NCI-H187 (cell line): ENCODE measurements at regions not wholly inside any gene's neighbourhood (a gene's known extent, or its start where the extent isn't known, plus 50 kb on each side); places are given as distances from the start of the nearest gene placed in this dataset.
"Not testable (repeated sequence)": the region's sequence is repeated elsewhere in the genome, so short reads cannot be mapped to it uniquely, and the experiment has no call there.

Source experiments
- DNase-seq, 2 experiments: peaks; one replicate each; lab custom pipeline; 2025; lab: John Stamatoyannopoulos, UW

GRCh38 chr3:118765636-118766305 lies 268.9 kb downstream of the IGSF11 start:
- no peak for DNase-seq

- DNase-seq, result no peak
These were observed 268.4 kb downstream of the IGSF11 start for GRCh38 chr3:118766306-118766669.

- no peak for DNase-seq
These were observed 262.6 kb downstream of the IGSF11 start for GRCh38 chr3:118772036-118772435.

GRCh38 chr3:118772547-118773011 lies 262.1 kb downstream of the IGSF11 start:
- no peak for DNase-seq

GRCh38 chr3:118775021-118775420 lies 259.6 kb downstream of the IGSF11 start:
- no peak for DNase-seq

GRCh38 chr3:118778201-118778600 lies 256.4 kb downstream of the IGSF11 start:
- DNase-seq, result no peak

GRCh38 chr3:118781232-118781631 lies 253.4 kb downstream of the IGSF11 start:
- DNase-seq, result no peak

GRCh38 chr3:118781839-118782238 lies 252.8 kb downstream of the IGSF11 start:
- no peak for DNase-seq

GRCh38 chr3:118782755-118783202 lies 251.9 kb downstream of the IGSF11 start:
- DNase-seq, result no peak

- DNase-seq, result no peak
These were observed 249.2 kb downstream of the IGSF11 start for GRCh38 chr3:118785415-118785814.

GRCh38 chr3:118791246-118791645 lies 243.4 kb downstream of the IGSF11 start:
- no peak for DNase-seq

- DNase-seq, result no peak
These were observed 242.5 kb downstream of the IGSF11 start for GRCh38 chr3:118792191-118792590.

GRCh38 chr3:118793176-118793575 lies 241.5 kb downstream of the IGSF11 start:
- no peak for DNase-seq

- DNase-seq, result no peak
These were observed 235.3 kb downstream of the IGSF11 start for GRCh38 chr3:118799303-118799702.

GRCh38 chr3:118801899-118802298 lies 232.7 kb downstream of the IGSF11 start:
- no peak for DNase-seq

GRCh38 chr3:118802325-118803095 lies 232.1 kb downstream of the IGSF11 start:
- no peak for DNase-seq

- no peak for DNase-seq
These were observed 231.6 kb downstream of the IGSF11 start for GRCh38 chr3:118803096-118803476.

GRCh38 chr3:118805007-118805406 lies 229.6 kb downstream of the IGSF11 start:
- no peak for DNase-seq

- DNase-seq, result no peak
These were observed 228.2 kb downstream of the IGSF11 start for GRCh38 chr3:118806423-118806822.

- not testable (repeated sequence) for DNase-seq
These were observed 227.3 kb downstream of the IGSF11 start for GRCh38 chr3:118807349-118807748.

- DNase-seq, result no peak
These were observed 225.9 kb downstream of the IGSF11 start for GRCh38 chr3:118808723-118809122.

- DNase-seq, result no peak
These were observed 224.7 kb downstream of the IGSF11 start for GRCh38 chr3:118809696-118810498.
